ENCODE measurements at regions not wholly inside any gene's neighbourhood (a gene's known extent, or its start where the extent isn't known, plus 50 kb on each side); places are given as distances from the start of the nearest gene placed in this dataset.

DNA sequence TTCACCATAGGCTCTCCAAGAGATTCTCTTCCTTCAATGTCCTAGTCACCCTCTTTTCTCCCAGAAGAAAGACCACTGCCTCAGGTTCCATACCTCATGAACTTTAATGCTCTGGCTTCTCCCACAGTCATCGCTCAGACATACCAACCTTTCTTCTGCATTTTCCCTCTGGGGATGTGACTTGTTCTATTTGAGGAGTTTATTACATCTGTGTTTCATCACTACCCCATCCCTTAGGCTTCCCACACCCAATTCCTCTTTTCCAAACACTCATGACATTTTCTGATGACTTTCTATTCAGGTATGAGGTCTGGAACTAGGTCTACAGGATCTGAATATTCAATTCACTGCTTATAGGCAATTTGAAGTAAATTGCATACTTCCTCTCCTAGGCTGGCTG is 298.6 kb upstream of the MAP2 start:
- Histone ChIP-seq H3K27me3 (ENCODE audit: low read length) (no peaks in the 10 kb centered on the region), H3K36me3 (ENCODE audit: low read depth, low read length) (no peaks in the 10 kb centered on the region), H4K20me1 (ENCODE audit: low read length) (no peaks in the 10 kb centered on the region), H3K79me2 (ENCODE audit: low read length) (no peaks in the 10 kb centered on the region), H3F3A (ENCODE audit: low read length, unreplicated experiment) (no peaks in the 10 kb centered on the region), H3K9ac (ENCODE audit: low read length) (no peak overlapping the region), H3K9me3 (ENCODE audit: low read length) (no peaks in the 10 kb centered on the region), H3K9me2 (replicated peaks; ENCODE audit: low read length) (no peaks in the 10 kb centered on the region), H2AFZ (ENCODE audit: low read length) (no peak overlapping the region), H3K27ac (ENCODE audit: low read length) (no peak overlapping the region), H3K4me2 (ENCODE audit: low read length) (no peak overlapping the region), H3K4me3 (ENCODE audit: low read length) (no peak overlapping the region), H3K4me1 (ENCODE audit: insufficient read depth, low read length) (no peaks in the 10 kb centered on the region)
- intact Hi-C loops (cut with micrococcal nuclease) = no loop called here
- ATAC-seq = no peak
- TF ChIP-seq, protein P1, sequence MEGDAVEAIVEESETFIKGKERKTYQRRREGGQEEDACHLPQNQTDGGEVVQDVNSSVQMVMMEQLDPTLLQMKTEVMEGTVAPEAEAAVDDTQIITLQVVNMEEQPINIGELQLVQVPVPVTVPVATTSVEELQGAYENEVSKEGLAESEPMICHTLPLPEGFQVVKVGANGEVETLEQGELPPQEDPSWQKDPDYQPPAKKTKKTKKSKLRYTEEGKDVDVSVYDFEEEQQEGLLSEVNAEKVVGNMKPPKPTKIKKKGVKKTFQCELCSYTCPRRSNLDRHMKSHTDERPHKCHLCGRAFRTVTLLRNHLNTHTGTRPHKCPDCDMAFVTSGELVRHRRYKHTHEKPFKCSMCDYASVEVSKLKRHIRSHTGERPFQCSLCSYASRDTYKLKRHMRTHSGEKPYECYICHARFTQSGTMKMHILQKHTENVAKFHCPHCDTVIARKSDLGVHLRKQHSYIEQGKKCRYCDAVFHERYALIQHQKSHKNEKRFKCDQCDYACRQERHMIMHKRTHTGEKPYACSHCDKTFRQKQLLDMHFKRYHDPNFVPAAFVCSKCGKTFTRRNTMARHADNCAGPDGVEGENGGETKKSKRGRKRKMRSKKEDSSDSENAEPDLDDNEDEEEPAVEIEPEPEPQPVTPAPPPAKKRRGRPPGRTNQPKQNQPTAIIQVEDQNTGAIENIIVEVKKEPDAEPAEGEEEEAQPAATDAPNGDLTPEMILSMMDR (conservative IDR thresholded peaks at IDR 0.05; ENCODE audit: low read depth, low read length) = no peak
- no peak for TF ChIP-seq EZH2phosphoT487 (IDR thresholded peaks at IDR 0.05; ENCODE audit: borderline replicate concordance, low read length)
- TF ChIP-seq EZH2 (IDR thresholded peaks at IDR 0.05; ENCODE audit: low read length, unreplicated experiment) = no peak
- BruUV-seq (replicated peaks) = no TSS peak
- ChIA-PET POLR2A (ENCODE audit: unreplicated experiment) (no interaction called here), CTCF (no interaction called here)
- DNase-seq = no peak

- no TSS peak for BruUV-seq (replicated peaks)
- no peaks in the 10 kb centered on the region for H3K79me2 ChIP-seq (ENCODE audit: low read length)
- H3K27ac ChIP-seq (ENCODE audit: low read length) = no peak overlapping the region
- H3K4me1 ChIP-seq (ENCODE audit: insufficient read depth, low read length) = no peaks in the 10 kb centered on the region
- H3K36me3 ChIP-seq (ENCODE audit: low read depth, low read length) = no peaks in the 10 kb centered on the region
- DNase-seq (no peak), ATAC-seq (no peak)
- TF ChIP-seq EZH2phosphoT487 (IDR thresholded peaks at IDR 0.05; ENCODE audit: borderline replicate concordance, low read length) = no peak
- no peak for TF ChIP-seq EZH2 (IDR thresholded peaks at IDR 0.05; ENCODE audit: low read length, unreplicated experiment)
- TF ChIP-seq, protein P1 (conservative IDR thresholded peaks at IDR 0.05; ENCODE audit: low read depth, low read length) = no peak
- no peaks in the 10 kb centered on the region for H3F3A ChIP-seq (ENCODE audit: low read length, unreplicated experiment)
- no peak overlapping the region for H3K9ac ChIP-seq (ENCODE audit: low read length)
- POLR2A ChIA-PET (ENCODE audit: unreplicated experiment) = no interaction called here
- H3K4me3 ChIP-seq (ENCODE audit: low read length) = no peak overlapping the region
- H3K9me3 ChIP-seq (ENCODE audit: low read length) = no peaks in the 10 kb centered on the region
- no peak overlapping the region for H3K4me2 ChIP-seq (ENCODE audit: low read length)
- H2AFZ ChIP-seq (ENCODE audit: low read length) = no peak overlapping the region
- H3K27me3 ChIP-seq (ENCODE audit: low read length) = peaks cover 9% of the 10 kb centered on the region
- no peaks in the 10 kb centered on the region for H3K9me2 ChIP-seq (replicated peaks; ENCODE audit: low read length)
- intact Hi-C loops (cut with micrococcal nuclease) = no loop called here
- CTCF ChIA-PET = no interaction called here
- no peaks in the 10 kb centered on the region for H4K20me1 ChIP-seq (ENCODE audit: low read length)
Measured at GRCh38 chr2:209138079-209138478, 285.8 kb upstream of the MAP2 start.

DNA sequence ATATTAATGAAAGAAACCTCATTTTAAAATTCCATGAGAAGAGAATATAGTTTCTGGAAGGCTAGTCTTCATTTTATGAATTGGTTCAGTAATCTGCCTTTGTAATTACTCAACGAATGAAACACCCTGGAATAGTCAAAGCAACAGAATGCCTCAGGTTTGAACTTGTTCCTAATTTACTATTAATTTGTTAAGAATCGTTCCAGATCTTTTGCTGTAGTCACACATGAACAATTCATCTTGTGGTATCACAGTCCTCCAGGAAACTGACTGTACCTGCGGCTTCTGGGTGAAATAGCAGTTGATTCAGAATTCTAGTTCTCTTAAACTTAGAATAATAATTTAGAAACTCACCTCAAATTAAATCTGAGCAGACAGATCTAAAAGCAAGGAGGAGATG is 282.7 kb upstream of the MAP2 start:
- DNase-seq (no peak), ATAC-seq (no peak)
- Histone ChIP-seq H3F3A (ENCODE audit: low read length, unreplicated experiment) (no peaks in the 10 kb centered on the region), H3K27me3 (ENCODE audit: low read length) (peaks cover 9% of the 10 kb centered on the region), H3K4me3 (ENCODE audit: low read length) (no peak overlapping the region), H3K79me2 (ENCODE audit: low read length) (no peaks in the 10 kb centered on the region), H3K4me2 (ENCODE audit: low read length) (no peak overlapping the region), H3K9me2 (replicated peaks; ENCODE audit: low read length) (no peaks in the 10 kb centered on the region), H4K20me1 (ENCODE audit: low read length) (no peaks in the 10 kb centered on the region), H3K27ac (ENCODE audit: low read length) (no peak overlapping the region), H3K9ac (ENCODE audit: low read length) (no peak overlapping the region), H3K4me1 (ENCODE audit: insufficient read depth, low read length) (no peaks in the 10 kb centered on the region), H2AFZ (ENCODE audit: low read length) (no peak overlapping the region), H3K36me3 (ENCODE audit: low read depth, low read length) (no peaks in the 10 kb centered on the region), H3K9me3 (ENCODE audit: low read length) (no peaks in the 10 kb centered on the region)
- TF ChIP-seq EZH2phosphoT487 (IDR thresholded peaks at IDR 0.05; ENCODE audit: borderline replicate concordance, low read length) (no peak), EZH2 (IDR thresholded peaks at IDR 0.05; ENCODE audit: low read length, unreplicated experiment) (no peak)
- TF ChIP-seq, protein P1 (conservative IDR thresholded peaks at IDR 0.05; ENCODE audit: low read depth, low read length) = no peak
- no TSS peak for BruUV-seq (replicated peaks)
- intact Hi-C loops (cut with micrococcal nuclease) = no loop called here
- ChIA-PET POLR2A (ENCODE audit: unreplicated experiment) (no interaction called here), CTCF (no interaction called here)

All from PC-3 (cell line).